CD4-positive, alpha-beta T cell treated with Interleukin-4 for 4 hours (primary cell): ENCODE measurements at regions not wholly inside any gene's neighbourhood (a gene's known extent, or its start where the extent isn't known, plus 50 kb on each side); places are given as distances from the start of the nearest gene placed in this dataset.
"Not testable (repeated sequence)": the region's sequence is repeated elsewhere in the genome, so short reads cannot be mapped to it uniquely, and the experiment has no call there.

Experiments used
- DNase-seq: peaks from one replicate; pipeline ENCODE4 v3.0.0-alpha.2; 2020

DNA sequence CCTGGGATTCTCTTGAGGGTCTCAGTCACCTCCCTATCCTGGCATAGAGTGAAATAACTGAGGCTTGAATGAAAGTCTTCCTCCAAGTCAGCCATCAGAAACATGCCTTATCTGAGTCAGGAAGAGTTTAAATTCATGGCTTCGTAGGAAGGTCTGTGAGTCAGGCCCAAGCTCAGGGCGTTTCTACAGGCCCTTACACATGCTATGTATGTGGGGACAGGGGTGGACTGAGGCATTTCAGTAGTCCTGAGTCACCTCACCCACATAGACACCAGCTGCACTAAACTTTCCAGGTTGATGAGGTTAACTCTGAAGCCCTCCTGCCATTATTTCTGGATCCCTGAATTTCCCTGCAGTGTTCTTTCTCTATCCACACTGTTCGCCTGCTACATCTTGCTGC, 134.6 kb upstream of the RCN1 start:
- no peak for DNase-seq

DNA sequence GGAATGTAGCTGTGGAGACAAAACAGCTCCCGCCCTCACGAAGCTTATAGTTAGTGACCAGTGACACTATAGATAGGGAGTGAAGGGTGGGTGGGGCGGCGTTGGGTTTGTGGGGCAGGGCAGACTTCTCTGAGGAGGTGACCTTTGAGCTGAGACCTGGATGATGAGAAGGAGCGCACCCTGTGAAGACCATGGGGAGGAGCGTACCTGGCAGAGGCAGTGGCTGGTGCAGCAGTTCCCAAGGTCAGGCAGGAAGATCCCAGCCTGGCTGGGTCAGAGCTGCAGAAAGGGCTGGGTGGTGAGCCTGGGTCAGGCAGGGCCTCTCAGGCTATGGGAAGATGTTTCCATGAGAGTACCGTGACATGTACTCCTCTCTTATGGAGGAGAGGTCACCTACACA, 135.0 kb upstream of the RCN1 start:
- DNase-seq, result no peak

DNA sequence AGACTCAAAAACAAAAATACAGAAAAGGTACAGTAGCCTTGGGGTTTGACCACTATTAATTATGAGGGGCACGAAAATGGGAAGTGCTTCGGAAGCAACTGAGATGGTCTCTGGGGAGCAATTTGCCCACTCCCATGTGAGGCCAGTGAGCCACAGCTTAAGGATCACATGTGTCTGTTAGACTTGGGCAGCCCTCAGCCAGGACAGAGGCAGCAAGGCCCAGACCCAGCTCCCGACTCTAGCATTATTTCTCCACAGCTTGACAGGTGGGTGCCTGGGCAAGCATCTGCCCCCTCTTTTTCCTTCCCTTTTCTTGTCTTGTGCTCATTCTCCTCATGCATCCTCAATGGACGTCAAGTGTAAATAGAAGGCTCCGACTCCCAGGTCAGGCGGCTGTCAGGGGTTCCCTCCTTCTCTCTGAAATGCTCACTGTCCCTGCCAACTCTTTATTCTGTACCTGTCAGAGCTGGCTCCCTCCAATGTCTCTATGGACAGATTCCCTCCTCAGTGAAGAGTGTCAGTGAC, 137.0 kb upstream of the RCN1 start:
- no peak for DNase-seq

DNA sequence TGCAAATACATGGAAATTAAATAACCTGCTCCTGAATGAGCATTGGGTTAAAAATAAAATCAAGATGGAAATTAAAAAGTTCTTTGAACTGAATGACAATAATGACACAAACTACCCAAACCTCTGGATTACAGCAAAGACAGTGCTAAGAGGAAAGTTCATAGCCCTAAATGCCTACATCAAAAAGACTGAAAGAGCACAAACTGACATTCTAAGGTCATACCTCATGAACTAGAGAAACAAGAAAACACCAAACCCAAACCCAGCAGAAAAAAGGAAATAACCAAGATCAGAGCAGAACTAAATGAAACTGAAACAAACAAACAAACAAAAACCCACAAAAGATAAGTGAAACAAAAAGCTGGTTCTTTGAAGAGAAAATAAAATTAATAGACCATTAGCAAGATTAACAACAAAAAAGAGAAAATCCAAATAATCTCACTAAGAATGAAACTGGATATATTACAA, 138.6 kb upstream of the PAX6 start:
- DNase-seq, result not testable (repeated sequence)

DNA sequence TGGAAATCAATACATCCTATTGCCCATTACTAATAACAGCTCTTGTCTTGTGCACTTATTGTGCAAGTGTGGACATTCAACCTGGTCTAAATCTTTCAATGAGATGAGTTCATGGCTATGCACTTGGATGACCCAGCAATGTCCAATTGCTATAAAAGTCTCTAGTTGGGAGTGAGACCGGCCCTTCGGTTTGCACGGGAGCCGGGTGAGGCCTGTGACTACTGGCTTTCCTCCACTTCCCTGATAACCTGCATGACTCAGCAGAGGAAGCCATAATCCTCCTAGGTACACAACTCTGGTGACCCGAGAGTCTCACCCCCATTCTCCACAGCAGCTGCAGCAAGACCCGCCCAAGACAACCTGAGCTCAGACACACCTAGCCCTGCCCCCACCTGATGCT, 135.9 kb upstream of the PAX6 start:
- DNase-seq, result no peak

DNA sequence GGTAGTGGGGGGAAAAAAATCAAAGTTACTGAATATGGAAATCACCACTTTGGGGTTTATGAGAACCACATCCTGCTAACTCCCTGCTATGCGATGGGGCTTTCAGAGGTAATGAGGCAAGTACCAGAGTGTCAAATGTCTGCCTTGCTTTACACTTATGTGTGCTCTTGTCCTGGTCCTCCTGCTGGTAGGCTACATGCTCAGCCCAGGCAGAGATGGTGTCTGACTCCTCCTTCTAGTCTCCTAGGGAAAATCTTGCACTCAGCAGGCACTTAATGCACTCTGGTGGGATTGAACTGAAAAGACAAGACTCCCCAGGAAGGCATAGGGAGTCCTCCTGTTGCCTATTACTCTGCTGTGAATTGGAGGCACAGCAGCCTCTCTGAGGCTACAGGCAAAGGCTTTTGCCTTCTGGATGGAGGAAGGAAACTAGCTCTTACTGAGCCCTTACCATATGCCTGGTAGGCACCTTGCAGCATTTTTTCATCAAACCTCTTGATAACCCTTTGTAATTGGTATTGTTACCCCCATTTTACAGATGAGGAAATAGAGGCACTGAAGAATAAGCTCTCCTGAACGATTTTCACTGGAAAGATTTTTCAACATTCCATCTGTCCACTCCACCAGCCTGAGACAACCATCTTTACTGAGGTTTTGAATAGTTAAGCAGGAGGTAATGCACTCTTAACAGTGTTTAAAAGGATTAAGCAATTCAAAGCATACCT, 132.1 kb upstream of the PAX6 start:
- DNase-seq, result no peak

DNA sequence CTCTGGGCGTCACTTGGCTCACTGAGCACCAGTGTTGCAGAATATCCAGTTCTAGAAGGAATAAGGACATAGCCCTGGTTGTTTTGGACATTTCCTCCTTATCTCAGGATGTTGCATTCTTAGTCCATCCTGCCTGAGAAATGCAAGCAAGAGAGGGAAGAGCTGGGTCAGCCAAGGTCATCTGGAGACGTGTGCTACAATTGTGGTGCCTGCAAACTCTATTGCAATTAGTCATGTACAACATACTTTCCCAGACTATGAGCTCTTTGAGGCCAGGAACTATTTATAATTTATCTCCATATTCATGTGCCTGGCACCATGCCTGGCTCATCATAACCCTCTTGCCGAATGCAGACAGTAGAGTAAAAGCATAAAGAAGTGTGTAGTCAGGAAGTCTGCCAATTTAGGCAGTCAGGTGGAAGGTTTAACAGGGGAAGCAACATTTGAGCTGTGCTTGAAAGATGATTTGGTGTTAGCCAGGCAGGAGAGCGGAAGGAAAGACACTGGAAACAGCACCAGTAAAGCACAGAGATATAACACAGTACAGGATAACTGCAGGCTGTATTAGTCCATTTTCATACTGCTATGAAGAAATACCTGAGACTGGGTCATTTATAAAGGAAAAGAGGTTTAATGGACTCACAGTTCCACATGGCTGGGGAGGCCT, 129.4 kb upstream of the PAX6 start:
- DNase-seq, result no peak

DNA sequence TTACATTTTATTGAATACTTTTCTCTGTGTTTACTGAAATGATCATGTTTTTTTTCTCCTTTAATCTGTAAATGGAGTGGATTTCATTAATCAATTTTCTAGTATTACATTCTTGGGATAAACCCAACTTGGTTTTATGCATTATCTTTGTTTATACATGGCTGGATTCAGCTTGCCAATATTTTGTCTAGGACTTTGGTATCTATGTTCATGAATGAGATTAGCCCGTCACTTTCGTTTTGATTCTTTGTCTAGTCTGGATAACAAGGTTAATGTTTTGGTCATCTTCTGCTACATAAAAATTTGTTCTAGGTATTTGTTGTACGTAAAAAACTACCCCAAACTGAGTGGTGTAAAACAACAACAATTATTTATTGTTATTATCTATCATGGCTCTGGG, 127.9 kb upstream of the PAX6 start:
- DNase-seq, result no peak

DNA sequence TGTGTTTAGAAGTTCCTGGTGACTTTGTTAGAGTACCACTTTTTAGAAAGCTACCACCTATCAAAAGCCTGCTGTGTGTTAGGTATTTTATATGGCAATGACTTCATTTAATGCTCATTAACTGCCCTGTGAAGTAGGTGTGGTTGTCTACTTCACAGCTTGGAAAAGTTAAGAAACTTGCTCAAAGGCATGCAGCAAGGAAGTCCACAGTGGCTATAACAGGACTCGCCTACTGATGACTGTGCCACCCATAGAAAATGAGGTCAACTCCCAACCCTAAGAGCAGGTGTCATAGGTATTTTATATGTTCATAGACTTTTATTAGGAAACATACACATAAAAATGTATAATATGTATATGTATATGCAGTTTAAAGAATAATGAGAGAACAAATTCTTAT, 125.2 kb upstream of the PAX6 start:
- DNase-seq, result no peak

DNA sequence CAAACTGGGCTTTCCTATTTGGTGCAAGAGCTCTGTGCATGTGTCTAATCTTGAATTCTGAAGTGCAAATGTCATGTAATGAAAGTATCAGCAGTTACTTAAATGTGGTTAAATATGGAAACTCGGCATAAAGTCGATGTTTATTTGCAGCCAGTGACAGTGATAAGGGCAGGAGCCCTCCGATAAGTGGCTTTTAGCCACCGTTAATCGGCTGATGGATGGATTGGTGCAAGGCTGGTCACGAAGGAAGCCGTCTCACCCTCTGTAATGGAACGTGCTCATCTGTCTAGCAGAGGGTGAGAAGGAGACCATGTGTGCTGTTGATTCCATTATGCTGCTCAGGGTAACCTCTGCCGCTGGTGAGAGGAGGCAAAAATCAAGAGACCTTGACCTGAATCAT, 121.8 kb upstream of the PAX6 start:
- DNase-seq, result no peak

DNA sequence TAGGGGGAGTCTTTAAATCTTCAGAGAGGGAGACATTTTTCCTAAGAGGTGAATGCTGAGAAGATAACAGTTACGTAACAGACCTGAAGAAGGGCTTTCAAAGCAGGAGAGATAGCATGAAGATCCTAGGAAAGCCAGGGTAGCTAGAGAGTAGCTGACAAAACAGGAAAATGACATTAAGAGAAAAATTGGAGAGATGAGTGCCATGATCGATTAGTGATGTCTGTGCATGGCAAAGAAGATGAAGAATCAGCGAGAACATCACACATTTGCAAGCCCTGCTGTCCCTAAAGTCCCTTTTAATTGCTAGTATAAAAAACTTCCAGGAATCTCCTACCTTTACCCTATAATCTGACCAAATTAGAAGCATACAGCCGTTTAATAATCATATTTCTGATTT, 116.9 kb upstream of the PAX6 start:
- no peak for DNase-seq

DNA sequence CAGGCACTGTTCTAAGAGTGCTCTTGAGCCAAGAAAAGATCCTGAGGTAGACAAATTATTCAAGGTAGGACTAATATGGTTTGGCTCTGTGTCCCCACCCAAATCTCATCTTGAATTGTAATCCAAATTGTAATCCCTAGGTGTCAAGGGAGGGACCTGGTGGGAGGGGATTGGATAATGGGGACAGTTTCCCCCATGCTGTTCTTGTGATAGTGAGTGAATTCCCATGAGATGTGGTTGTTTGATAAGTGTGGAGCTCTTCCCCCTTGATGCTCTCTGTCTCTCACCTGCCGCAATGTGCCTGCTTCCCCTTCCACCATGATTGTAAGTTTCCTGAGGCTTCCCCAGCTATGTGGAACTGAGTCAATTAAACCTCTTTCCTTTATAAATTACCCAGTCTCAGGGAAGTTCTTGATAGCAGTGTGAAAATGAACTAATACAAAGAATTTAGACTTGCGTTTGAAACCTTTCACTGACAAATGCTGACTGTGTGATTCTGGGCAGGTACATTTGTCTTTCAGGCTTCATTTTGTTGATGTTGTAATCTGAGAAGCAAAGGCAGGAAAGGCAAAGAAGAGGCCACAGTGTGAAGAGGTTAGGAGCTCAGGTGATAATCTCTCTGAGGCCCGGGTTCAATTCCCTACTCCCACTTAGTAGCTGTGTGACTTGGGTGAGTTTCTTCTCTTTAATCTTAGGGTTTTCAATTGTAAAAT, 115.8 kb upstream of the PAX6 start:
- no peak for DNase-seq

DNA sequence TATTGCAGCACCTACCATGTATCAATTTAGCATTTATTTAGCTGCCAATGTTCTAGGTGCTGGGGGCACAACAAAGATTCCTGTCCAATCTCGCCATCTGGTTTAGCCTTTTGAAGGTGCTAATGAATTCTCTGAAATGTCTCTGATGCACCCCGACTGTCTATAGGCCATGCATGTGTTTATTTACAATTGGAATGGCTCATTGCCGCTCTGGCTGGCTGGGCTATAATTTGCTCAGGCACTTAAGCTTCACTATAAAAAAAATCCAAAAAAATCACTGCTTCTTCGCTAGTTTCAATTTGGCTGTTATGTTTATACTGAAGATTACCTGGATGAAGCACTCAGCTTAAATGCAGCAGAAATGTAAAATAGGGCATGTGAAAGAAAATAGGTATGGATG, 115.0 kb upstream of the PAX6 start:
- no peak for DNase-seq

DNA sequence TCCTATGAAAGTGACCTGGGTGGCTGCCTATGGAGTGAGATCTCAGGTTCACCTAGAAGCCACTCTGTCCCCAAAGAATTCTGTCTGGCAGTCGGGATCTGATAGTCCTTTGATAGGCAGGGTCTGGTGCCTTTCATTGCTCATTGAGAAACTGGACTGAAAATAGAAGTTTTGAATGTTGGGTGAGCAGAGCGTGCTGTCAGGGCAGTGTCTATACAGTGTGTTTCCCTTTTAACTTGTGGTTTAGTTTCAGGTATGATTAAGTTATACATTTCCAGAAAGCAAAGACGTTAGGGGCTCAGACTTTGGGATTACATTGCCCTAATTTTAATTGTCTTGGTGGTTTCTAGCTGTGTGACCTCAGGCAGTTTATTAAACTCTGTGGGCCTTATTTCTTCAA, 111.3 kb upstream of the PAX6 start:
- no peak for DNase-seq

DNA sequence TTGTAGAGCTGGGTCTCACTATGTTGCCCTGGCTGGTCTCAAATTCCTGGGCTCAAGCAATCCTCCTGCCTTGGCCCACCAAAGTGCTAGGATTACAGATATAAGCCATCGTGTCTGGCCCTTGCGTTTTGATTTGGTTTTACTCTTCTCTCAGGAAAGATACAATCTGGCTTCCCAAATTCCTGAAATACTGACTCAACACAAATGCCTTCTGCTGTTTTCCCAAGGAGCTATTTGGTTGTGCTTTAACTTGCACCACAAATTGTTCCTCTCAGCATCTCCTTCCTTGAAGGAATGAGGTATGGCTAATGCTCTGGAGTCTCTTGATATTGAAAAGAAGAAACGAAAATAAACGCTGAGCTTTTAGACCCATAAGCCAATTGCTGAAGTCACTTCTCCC, 110.0 kb upstream of the PAX6 start:
- no peak for DNase-seq

DNA sequence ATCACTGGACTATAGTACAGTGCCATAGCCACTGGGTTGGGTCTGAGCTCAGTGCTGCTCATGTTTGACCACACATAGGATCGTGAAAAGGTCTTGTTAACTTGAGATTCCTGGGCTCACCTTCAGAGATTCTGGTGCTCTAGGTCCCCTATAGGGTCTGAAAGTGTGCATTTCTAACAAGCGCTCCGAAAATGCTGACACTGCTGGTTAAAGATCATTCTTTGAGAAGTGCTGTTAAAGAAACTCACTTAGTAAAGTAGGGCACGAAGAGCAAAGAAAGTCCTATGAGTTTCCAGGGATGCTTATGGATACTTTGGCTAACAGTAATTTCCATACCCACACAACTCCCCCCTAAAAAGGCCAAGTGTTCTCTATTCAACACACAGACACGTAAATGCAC, 108.1 kb upstream of the PAX6 start:
- DNase-seq, result no peak

DNA sequence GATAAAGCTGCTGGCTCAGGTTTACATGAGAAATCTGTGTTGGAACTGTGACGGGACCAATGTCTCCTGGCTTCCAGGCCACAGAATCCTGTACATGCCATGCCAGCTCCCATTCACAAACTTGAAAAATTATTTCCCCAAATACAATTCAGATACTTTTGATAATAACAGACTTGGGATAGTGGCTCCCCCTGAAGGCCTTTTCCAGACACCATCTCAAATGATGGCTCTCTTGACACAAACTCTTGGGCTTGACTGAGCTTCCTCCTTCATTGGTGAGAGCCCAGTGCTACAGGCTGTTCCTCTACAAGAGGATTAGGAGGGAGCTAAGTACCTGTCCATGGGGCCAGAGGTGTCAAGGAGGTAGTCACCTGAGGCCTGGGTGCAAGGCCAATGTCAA, 104.7 kb upstream of the PAX6 start:
- no peak for DNase-seq

DNA sequence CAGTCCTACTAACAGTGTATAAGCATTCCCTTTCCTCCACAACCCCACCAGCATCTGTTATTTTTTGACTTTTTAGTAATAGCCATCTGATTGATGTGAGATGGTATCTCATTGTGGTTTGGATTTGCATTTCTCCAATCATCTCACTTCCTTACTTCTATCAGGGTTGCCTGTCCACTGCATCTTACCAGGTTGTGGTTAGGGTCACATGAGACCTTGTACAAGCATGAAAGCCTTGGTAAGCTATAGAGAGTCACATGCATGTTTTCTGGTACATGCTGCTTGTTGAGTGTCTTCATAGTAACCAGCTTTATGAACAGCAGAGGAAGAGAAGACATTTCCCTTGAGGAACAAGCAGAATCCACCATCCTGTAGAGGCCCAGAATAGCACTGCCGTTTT, 102.9 kb upstream of the PAX6 start:
- no peak for DNase-seq

DNA sequence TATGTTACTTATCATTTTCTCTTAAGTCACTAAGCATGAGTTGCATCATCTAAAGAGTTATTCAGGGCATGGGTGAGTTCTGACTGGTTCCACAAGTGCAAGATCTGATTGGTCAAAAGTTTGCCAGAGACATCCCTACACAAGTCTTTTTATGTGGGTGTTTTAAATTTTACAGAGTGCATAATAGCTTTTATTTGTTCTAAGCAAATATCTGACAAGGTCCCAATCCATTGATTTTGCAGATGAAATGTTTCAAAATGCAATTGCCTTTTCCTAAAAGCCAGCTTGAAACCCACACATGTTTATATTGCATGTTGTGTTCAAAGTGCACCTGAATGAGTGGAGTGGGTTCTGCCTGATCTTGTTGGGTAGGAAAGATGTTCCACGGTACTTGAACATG, 101.7 kb upstream of the PAX6 start:
- DNase-seq, result no peak

DNA sequence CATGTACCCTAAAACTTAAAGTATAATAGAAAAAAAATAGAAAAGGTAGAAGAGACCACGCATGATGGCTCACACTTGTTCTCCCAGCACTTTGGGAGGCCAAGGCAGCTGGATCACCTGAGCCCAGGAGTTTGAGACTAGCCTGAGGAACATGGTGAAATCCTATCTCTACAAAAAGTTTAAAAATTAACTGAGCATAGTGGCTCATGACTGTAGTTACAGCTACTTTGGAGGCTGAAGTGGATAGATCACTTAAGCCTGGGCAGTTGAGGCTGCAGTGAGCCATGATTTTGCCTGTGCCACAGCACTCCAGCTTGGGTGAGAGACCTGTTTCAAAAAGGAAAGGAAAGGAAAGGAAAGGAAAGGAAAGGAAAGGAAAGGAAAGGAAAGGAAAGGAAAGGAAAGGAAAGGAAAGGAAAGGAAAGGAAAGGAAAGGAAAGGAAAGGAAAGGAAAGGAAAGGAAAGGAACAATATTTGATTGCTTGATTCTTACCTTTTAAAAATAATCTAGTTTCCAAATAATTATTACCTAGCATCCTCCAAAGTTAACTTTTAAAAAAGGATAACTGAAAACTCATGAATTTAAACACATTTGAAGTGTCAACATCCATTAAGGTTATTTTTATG, 99.9 kb upstream of the PAX6 start:
- no peak for DNase-seq

DNA sequence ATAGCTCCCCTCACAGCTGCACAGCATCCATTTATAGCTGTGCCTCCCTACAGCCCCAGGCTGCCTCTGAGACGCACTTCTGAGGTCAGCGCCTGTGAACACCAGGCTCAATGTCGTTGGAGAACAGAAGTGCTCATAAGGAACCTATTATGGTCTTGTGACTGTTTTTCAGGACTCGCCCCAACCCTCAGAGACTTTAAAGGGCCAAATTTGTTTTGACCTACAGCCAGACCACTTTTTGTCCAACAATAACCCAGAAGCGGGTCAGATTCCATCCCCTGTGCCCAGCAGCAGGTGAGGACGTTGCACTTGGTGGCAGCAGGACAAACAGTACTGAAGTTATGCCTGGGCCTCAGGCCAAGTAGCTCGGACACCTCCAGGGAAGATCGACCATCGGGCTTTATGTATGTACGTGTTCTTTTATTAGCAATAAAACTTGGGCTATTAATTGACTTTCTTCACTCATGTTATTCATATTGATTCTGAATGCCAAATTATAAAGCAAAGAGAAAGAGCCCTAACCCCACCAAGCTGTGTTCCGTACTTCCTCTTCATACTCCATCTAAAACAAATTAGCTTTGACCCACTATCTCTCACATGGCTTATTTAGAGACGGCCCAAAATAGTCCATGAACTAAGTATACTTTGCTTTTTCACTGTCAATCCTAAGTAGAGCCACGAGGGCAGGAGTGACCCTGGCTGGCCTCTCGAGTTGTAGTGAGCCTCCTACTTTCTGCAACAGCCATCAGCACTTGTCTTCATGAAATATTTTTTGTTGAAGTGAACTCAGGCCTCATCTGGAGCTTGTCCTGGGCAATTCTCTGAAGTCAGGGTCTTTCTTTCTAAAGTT, 92.3 kb upstream of the PAX6 start:
- no peak for DNase-seq

DNA sequence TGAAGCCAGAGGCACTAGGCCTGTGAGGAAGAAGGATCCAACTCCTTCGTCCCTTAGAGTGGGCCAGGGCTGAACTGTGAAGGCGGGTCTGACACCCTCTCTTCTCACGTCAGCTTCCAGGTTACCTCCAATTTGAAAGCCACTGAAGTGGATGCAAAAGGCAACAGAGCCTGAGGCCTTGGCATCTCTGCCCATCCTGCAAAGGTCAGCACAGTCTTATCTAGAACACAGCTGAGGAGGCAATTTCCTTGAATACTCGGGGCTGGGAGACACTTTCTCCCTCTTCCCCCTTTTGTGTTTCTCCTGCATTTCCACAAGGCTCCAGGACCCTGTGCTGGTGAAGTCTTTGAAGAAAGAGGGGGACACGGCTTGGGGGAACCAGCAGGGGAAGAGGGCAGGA, 91.6 kb upstream of the PAX6 start:
- DNase-seq, result no peak

DNA sequence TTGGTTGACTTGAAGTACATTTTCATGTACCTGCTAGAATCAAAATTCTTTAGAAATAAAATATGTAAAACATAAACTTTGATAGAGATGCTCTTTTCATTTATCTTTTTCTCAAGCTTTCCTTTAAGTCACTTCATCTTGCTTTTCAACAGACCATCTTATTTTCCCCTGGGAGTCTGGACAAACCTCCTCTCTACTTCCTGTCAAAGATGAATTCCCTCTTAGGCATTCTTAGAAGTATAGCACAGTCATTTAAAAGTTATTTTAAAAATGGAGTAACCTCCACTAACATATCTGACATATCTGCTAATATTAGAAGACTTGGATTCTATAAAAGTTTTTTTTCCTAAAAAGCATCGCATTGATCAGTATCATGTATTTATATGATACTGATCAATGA, 84.8 kb upstream of the PAX6 start:
- no peak for DNase-seq
